OCI-LY7 (cell line): ENCODE measurements at regions not wholly inside any gene's neighbourhood (a gene's known extent, or its start where the extent isn't known, plus 50 kb on each side); places are given as distances from the start of the nearest gene placed in this dataset.

Experiments used
- EZH2phosphoT487 ChIP-seq: fragments of 200-600 bp; sonication (generic); IDR thresholded peaks from 2 replicates; pipeline ENCODE4 v1.6.1; 2018; ENCODE audit warnings: low read depth, borderline replicate concordance, mild to moderate bottlenecking, mixed run types, antibody characterized with exemption, low read length, moderate library complexity, mixed read lengths
- TF ChIP-seq, protein P1 (sequence below): fragments of 200-600 bp; sonication (generic); conservative IDR thresholded peaks from 2 replicates; pipeline ENCODE4 v1.5.1; 2014; ENCODE audit warnings: mild to moderate bottlenecking, antibody characterized with exemption, low read length, moderate library complexity, mixed read lengths

DNA sequence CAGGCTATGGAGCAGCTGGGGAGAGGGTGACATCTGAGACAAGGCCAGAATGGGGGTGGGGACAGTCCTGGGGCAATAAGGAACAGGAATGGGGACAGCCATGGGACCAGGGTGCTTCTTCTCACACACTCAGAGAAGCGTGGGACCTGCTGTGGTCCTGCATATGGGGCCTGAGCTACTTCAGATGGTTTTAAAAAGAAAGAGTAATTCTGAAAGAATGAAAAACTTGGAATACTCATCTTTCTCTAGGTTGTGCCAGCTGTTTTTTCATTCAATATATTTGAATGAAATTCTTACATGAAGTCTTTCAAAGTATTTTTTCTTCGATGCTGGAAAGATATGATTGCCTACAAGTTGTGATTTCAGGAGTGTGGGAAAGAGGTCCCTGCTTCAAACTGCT lies 227.5 kb upstream of the APCDD1 start:
- no peak for TF ChIP-seq EZH2phosphoT487
- TF ChIP-seq, protein P1, sequence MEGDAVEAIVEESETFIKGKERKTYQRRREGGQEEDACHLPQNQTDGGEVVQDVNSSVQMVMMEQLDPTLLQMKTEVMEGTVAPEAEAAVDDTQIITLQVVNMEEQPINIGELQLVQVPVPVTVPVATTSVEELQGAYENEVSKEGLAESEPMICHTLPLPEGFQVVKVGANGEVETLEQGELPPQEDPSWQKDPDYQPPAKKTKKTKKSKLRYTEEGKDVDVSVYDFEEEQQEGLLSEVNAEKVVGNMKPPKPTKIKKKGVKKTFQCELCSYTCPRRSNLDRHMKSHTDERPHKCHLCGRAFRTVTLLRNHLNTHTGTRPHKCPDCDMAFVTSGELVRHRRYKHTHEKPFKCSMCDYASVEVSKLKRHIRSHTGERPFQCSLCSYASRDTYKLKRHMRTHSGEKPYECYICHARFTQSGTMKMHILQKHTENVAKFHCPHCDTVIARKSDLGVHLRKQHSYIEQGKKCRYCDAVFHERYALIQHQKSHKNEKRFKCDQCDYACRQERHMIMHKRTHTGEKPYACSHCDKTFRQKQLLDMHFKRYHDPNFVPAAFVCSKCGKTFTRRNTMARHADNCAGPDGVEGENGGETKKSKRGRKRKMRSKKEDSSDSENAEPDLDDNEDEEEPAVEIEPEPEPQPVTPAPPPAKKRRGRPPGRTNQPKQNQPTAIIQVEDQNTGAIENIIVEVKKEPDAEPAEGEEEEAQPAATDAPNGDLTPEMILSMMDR: no peak
